Effector memory CD8-positive, alpha-beta T cell (primary cell): ENCODE measurements at regions not wholly inside any gene's neighbourhood (a gene's known extent, or its start where the extent isn't known, plus 50 kb on each side); places are given as distances from the start of the nearest gene placed in this dataset.
"Not testable (repeated sequence)": the region's sequence is repeated elsewhere in the genome, so short reads cannot be mapped to it uniquely, and the experiment has no call there.

Experiments used
- ATAC-seq: fragments of 150-1000 bp; cut with Tn5 transposase; replicated peaks from 2 replicates; pipeline ENCODE4 v1.10.0; 2021; ENCODE audit warnings: mild to moderate bottlenecking, moderate library complexity
- DNase-seq, 3 experiments: peaks; one replicate each; pipeline ENCODE4 v3.0.0; 2021
- H3K27ac Mint-ChIP-seq, 2 donors: one replicate each; pipeline ENCODE4 v1.8.0; 2022; ENCODE audit warnings: mild to moderate bottlenecking in 2 of 2, mixed read lengths in 2 of 2, moderate library complexity in 2 of 2
- H3K27me3 Mint-ChIP-seq, 2 donors: one replicate each; pipeline ENCODE4 v1.8.0; 2022; ENCODE audit warnings: mixed read lengths in 2 of 2
- H3K36me3 Mint-ChIP-seq: one replicate; pipeline ENCODE4 v1.8.0; 2022; ENCODE audit warnings: mild to moderate bottlenecking, moderate library complexity, mixed read lengths; ENCODE audit not compliant: insufficient read depth
- H3K4me1 Mint-ChIP-seq, 2 donors: one replicate each; pipeline ENCODE4 v1.8.0; 2022; ENCODE audit warnings: low read depth in 2 of 2, mixed read lengths in 2 of 2
- H3K4me3 Mint-ChIP-seq, 2 donors: one replicate each; pipeline ENCODE4 v1.8.0; 2022; ENCODE audit warnings: mild to moderate bottlenecking in 2 of 2, mixed read lengths in 2 of 2, moderate library complexity in 2 of 2
- H3K9me3 Mint-ChIP-seq, 2 donors: one replicate each; pipeline ENCODE4 v1.8.0; 2022; ENCODE audit warnings: mixed read lengths in 2 of 2

GRCh38 chr9:106479679-106480078, 383.3 kb upstream of the ZNF462 start:
- DNase-seq (no peak), ATAC-seq (no peak)
- Mint-ChIP-seq H3K4me3 (no peak overlapping the region), H3K4me1 (no peaks in the 10 kb centered on the region), H3K27me3 (no peaks in the 10 kb centered on the region), H3K36me3 (no peaks in the 10 kb centered on the region), H3K27ac (no peak overlapping the region), H3K9me3 (peaks cover 6 to 7% of the 10 kb centered on the region in 2 donors)

GRCh38 chr9:106481013-106481609, 381.9 kb upstream of the ZNF462 start:
- Mint-ChIP-seq H3K27me3 (no peaks in the 10 kb centered on the region), H3K36me3 (no peaks in the 10 kb centered on the region), H3K4me3 (no peak overlapping the region), H3K4me1 (no peaks in the 10 kb centered on the region), H3K27ac (no peak overlapping the region), H3K9me3 (peaks cover 6 to 13% of the 10 kb centered on the region in 2 donors)
- DNase-seq, result no peak
- ATAC-seq, result no peak

- Mint-ChIP-seq H3K4me1 (no peaks in the 10 kb centered on the region), H3K4me3 (no peak overlapping the region), H3K27ac (no peak overlapping the region), H3K9me3 (peaks cover 6 to 29% of the 10 kb centered on the region in 2 donors), H3K27me3 (no peaks in the 10 kb centered on the region), H3K36me3 (no peaks in the 10 kb centered on the region)
- DNase-seq, result no peak
- no peak for ATAC-seq
Measured at GRCh38 chr9:106482733-106483132, 380.2 kb upstream of the ZNF462 start.

DNA sequence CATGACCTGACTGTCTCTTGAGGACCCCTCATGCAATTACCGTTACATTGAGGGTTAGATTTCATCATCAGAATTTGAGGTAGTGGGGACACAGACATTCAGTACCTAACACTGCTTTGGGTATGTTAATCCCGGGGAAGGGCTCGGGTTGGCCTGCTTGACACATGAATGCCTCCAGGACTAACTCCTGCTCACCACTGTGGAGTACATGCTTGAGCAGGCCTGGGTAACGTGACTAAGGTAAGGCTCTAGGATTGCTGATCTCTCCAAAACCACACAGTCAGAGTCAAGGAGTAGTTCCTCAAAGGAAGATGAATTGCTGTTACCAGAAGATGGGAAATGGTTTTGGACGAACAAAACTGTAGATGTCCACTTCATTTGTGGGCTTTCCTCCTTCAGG, 376.3 kb upstream of the ZNF462 start:
- Mint-ChIP-seq H3K9me3 (peaks cover 9 to 36% of the 10 kb centered on the region in 2 donors), H3K4me1 (no peaks in the 10 kb centered on the region), H3K27me3 (no peaks in the 10 kb centered on the region), H3K4me3 (no peak overlapping the region), H3K36me3 (no peaks in the 10 kb centered on the region), H3K27ac (no peak overlapping the region)
- ATAC-seq (no peak), DNase-seq (no peak)

- H3K4me3 Mint-ChIP-seq, result no peak overlapping the region
- no peak overlapping the region for H3K27ac Mint-ChIP-seq
- no peaks in the 10 kb centered on the region for H3K36me3 Mint-ChIP-seq
- H3K4me1 Mint-ChIP-seq, result no peaks in the 10 kb centered on the region
- no peak for DNase-seq
- H3K27me3 Mint-ChIP-seq, result no peaks in the 10 kb centered on the region
- ATAC-seq, result no peak
- H3K9me3 Mint-ChIP-seq, result peaks cover 9 to 37% of the 10 kb centered on the region in 2 donors
Measured at GRCh38 chr9:106487266-106487665, 375.7 kb upstream of the ZNF462 start.

DNA sequence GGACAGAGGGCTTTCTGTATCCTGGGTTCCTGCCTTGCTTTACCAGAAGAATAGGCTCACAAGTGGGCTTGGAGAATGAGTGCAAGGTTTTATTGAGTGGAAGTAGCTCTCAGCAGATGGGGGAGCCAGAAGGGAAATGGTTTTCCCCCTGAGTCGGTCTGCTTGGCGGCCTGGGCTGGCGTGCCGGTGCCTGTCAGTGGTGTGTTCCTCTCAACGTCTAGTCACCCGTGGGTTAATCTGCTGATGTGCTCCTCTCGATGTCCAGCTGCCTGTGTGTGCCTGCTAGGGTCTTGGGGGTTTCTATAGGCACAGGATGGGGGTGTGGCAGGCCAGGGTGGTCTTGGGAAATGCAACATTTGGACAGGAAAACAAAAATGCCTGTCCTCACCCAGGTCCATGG, 370.8 kb upstream of the ZNF462 start:
- H3K4me1 Mint-ChIP-seq, DNase-seq, H3K27me3 Mint-ChIP-seq, H3K4me3 Mint-ChIP-seq, H3K27ac Mint-ChIP-seq, ATAC-seq, H3K36me3 Mint-ChIP-seq: not testable (repeated sequence)
- H3K9me3 Mint-ChIP-seq, result peaks cover 14 to 21% of the 10 kb centered on the region in 2 donors

DNA sequence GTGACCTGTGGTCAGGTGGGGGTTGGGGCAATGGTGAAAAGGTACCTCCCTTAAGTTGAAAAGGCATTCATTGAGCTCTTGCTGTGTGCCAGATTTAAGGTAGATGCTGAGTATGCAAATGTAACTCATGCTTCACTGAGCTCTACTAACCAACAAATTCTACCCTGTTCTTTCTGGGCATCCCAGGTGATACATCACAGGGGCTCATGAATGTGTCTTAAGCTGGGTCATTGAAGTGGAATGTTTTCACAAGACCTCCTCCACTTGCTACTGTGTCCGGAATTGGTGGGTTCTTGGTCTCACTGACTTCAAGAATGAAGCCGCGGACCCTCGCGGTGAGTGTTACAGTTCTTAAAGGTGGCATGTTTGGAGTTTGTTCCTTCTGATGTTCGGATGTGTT, 362.8 kb upstream of the ZNF462 start:
- no peaks in the 10 kb centered on the region for H3K36me3 Mint-ChIP-seq
- no peaks in the 10 kb centered on the region for H3K27me3 Mint-ChIP-seq
- no peak overlapping the region for H3K4me3 Mint-ChIP-seq

DNA sequence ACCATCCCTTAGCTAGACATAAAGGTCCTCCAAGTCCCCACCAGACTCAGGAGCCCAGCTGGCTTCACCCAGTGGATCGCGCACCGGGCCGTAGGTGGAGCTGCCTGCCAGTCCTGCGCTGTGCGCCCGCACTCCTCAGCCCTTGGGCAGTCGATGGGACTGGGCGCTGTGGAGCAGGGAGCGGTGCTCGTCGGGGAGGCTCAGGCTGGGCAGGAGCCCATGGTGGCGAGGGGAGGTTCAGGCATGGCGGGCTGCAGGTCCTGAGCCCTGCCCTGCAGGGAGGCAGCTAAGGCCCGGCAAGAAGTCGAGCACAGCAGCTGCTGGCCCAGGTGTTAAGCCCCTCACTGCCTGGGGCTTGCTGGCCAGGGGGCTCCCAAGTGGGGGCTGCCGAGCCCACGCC, 361.8 kb upstream of the ZNF462 start:
- not testable (repeated sequence) for H3K36me3 Mint-ChIP-seq, H3K27me3 Mint-ChIP-seq, ATAC-seq, H3K4me1 Mint-ChIP-seq, H3K4me3 Mint-ChIP-seq, H3K27ac Mint-ChIP-seq, DNase-seq
- peaks cover 7 to 18% of the 10 kb centered on the region in 2 donors for H3K9me3 Mint-ChIP-seq

More for the DNA sequence above, 362.8 kb upstream of the ZNF462 start:
- Mint-ChIP-seq H3K27ac (no peak overlapping the region), H3K9me3 (peaks cover 11 to 17% of the 10 kb centered on the region in 2 donors), H3K4me1 (no peaks in the 10 kb centered on the region)
- ATAC-seq (no peak), DNase-seq (no peak)

- Mint-ChIP-seq H3K27ac (no peak overlapping the region), H3K9me3 (peaks cover 7 to 18% of the 10 kb centered on the region in 2 donors), H3K4me3 (no peak overlapping the region), H3K4me1 (no peaks in the 10 kb centered on the region), H3K27me3 (no peaks in the 10 kb centered on the region), H3K36me3 (no peaks in the 10 kb centered on the region)
- ATAC-seq, result no peak
- DNase-seq, result no peak
Measured at GRCh38 chr9:106502930-106503329, 360.0 kb upstream of the ZNF462 start.

DNA sequence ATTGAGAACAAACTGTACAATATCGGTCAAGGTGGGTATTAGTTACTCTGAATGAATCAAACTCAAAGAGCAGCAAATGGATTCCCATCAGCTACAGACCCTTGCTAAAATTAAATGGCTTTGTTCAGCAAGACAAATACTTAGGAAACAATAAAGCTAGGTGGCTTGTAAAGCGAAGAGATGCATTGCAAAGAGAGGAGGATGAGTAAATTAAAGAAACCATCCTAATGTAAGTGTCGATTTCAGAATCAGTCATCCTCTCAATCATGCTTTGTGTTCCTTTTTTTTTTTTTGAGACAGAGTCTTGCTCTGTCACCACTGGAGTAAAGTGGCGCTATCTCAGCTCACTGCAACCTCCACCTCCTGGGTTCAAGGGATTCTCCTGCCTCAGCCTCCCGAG, 359.2 kb upstream of the ZNF462 start:
- Mint-ChIP-seq H3K27ac (no peak overlapping the region), H3K27me3 (no peaks in the 10 kb centered on the region), H3K36me3 (no peaks in the 10 kb centered on the region), H3K4me3 (no peak overlapping the region), H3K4me1 (no peaks in the 10 kb centered on the region), H3K9me3 (peaks cover 7 to 18% of the 10 kb centered on the region in 2 donors)
- ATAC-seq (no peak), DNase-seq (no peak)

DNA sequence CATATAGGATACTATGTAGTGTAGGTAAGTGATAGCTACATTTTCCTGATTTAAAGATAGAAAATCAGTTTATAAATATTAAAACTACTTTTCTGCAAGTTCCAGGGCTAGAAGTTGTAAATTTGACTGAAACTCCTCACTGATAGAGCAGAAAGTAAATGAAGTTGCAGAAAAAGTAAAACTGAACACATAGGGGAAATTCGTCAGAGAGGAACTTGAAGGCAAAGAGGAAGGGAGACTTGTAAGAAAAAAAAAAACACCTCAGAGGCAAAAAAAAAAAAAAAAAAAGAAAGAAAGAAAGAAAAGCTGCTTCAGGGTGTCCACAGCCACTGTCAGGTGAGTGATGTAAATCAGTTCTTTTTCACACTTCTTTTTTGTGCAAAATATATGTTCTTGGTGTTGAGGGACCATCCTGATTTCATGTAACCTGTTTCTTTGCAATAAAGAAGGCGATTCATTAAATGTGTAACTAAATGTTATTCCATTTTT, 336.2 kb upstream of the ZNF462 start:
- DNase-seq, result no peak
- Mint-ChIP-seq H3K27me3 (no peaks in the 10 kb centered on the region), H3K4me1 (no peaks in the 10 kb centered on the region), H3K27ac (no peak overlapping the region), H3K4me3 (no peak overlapping the region), H3K9me3 (peaks cover 6 to 8% of the 10 kb centered on the region in 2 donors), H3K36me3 (no peaks in the 10 kb centered on the region)
- ATAC-seq, result no peak

- ATAC-seq (no peak), DNase-seq (no peak)
- no peak overlapping the region for H3K4me3 Mint-ChIP-seq
- H3K36me3 Mint-ChIP-seq, result no peaks in the 10 kb centered on the region
- H3K4me1 Mint-ChIP-seq, result no peaks in the 10 kb centered on the region
- no peak overlapping the region for H3K27ac Mint-ChIP-seq
- H3K27me3 Mint-ChIP-seq, result no peaks in the 10 kb centered on the region
- H3K9me3 Mint-ChIP-seq, result peaks cover 0 to 1% of the 10 kb centered on the region in 2 donors
Measured at GRCh38 chr9:106528158-106528557, 334.8 kb upstream of the ZNF462 start.

GRCh38 chr9:106529616-106530015, 333.4 kb upstream of the ZNF462 start:
- H3K4me1 Mint-ChIP-seq, result no peaks in the 10 kb centered on the region
- no peak overlapping the region for H3K27ac Mint-ChIP-seq
- ATAC-seq (no peak), DNase-seq (no peak)
- no peaks in the 10 kb centered on the region for H3K36me3 Mint-ChIP-seq
- no peaks in the 10 kb centered on the region for H3K27me3 Mint-ChIP-seq
- no peak overlapping the region for H3K4me3 Mint-ChIP-seq
- peaks cover 0 to 3% of the 10 kb centered on the region in 2 donors for H3K9me3 Mint-ChIP-seq

DNA sequence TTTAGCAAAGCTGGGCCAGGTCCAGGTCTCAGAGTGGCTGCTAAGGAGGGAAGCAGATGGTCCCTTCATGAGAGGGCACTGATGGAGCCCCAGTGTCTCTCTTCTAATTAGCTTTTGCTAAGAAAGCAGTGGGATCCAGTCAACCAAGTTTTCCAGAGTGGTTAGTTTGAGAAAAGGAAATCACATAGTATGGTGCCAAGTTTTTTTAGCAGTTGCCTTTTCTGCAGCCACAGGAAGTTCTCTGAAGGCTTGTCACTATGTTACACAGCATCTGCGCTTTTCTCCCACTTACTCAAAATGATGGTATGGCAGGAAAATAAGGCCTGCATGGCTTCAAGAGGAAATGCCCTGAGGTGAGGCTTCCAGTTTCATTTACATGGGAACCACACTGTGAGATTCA, 331.5 kb upstream of the ZNF462 start:
- Mint-ChIP-seq H3K4me3 (no peak overlapping the region), H3K9me3 (peaks cover 3 to 4% of the 10 kb centered on the region in 2 donors), H3K36me3 (no peaks in the 10 kb centered on the region), H3K27me3 (no peaks in the 10 kb centered on the region), H3K4me1 (no peaks in the 10 kb centered on the region), H3K27ac (no peak overlapping the region)
- DNase-seq (no peak), ATAC-seq (no peak)
